ENCODE measurements at regions not wholly inside any gene's neighbourhood (a gene's known extent, or its start where the extent isn't known, plus 50 kb on each side); places are given as distances from the start of the nearest gene placed in this dataset.

GRCh38 chr1:38334930-38335592, 288.5 kb upstream of the POU3F1 start:
- no peak for DNase-seq
- peaks cover 0 to 26% (median 2%) of the 10 kb centered on the region in 3 donors for H3K27me3 ChIP-seq (ENCODE audit: insufficient read depth in 3 of 3, low read length in 2 of 3)
- H3K27ac ChIP-seq, result no peak overlapping the region
- H3K9me3 ChIP-seq, result no peaks in the 10 kb centered on the region
- H3K4me3 ChIP-seq, result no peak overlapping the region
- TF ChIP-seq CTCF (IDR thresholded peaks at IDR 0.05), result no peak
- no peaks in the 10 kb centered on the region for H3K4me1 ChIP-seq
- WGBS, 3 donors, result 70 to 81% (median 75%) methylated on average over 5 of the region's 5 CpGs
- ATAC-seq, result no peak
- intact Hi-C loops (cut with DNase I), result no loop called here
- no peaks in the 10 kb centered on the region for H3K36me3 ChIP-seq (ENCODE audit: insufficient read depth in 1 of 2, low read depth in 1 of 2)

GRCh38 chr1:38332649-38333310, 286.2 kb upstream of the POU3F1 start:
- Histone ChIP-seq H3K27me3 (ENCODE audit: insufficient read depth in 3 of 3, low read length in 2 of 3) (peaks cover 0 to 23% (median 2%) of the 10 kb centered on the region in 3 donors), H3K27ac (no peak overlapping the region), H3K4me3 (no peak overlapping the region), H3K9me3 (no peaks in the 10 kb centered on the region), H3K36me3 (ENCODE audit: insufficient read depth in 1 of 2, low read depth in 1 of 2) (no peaks in the 10 kb centered on the region), H3K4me1 (no peaks in the 10 kb centered on the region)
- intact Hi-C loops (cut with DNase I), result no loop called here
- DNase-seq (no peak), ATAC-seq (no peak)
- 73 to 82% (median 73%) methylated on average over 7 of the region's 7 CpGs for WGBS, 3 donors
- TF ChIP-seq CTCF (IDR thresholded peaks at IDR 0.05), result no peak

GRCh38 chr1:38331496-38332210, 285.1 kb upstream of the POU3F1 start:
- Histone ChIP-seq H3K36me3 (ENCODE audit: insufficient read depth in 1 of 2, low read depth in 1 of 2) (no peaks in the 10 kb centered on the region), H3K4me3 (no peak overlapping the region), H3K9me3 (no peaks in the 10 kb centered on the region), H3K27ac (no peak overlapping the region), H3K4me1 (no peaks in the 10 kb centered on the region), H3K27me3 (ENCODE audit: insufficient read depth in 3 of 3, low read length in 2 of 3) (peaks cover 0 to 23% (median 2%) of the 10 kb centered on the region in 3 donors)
- intact Hi-C loops (cut with DNase I), result no loop called here
- no peak for ATAC-seq
- WGBS, 3 donors, result 41 to 81% (median 64%) methylated on average over 2 of the region's 2 CpGs
- no peak for TF ChIP-seq CTCF (IDR thresholded peaks at IDR 0.05)
- no peak for DNase-seq

GRCh38 chr1:38330799-38331198, 284.2 kb upstream of the POU3F1 start:
- Histone ChIP-seq H3K27me3 (ENCODE audit: insufficient read depth in 3 of 3, low read length in 2 of 3) (peaks cover 0 to 23% (median 2%) of the 10 kb centered on the region in 3 donors), H3K4me3 (no peak overlapping the region), H3K4me1 (no peaks in the 10 kb centered on the region), H3K27ac (no peak overlapping the region), H3K9me3 (no peaks in the 10 kb centered on the region), H3K36me3 (ENCODE audit: insufficient read depth in 1 of 2, low read depth in 1 of 2) (no peaks in the 10 kb centered on the region)
- WGBS, 3 donors, result 54 to 66% (median 59%) methylated on average over 5 of the region's 5 CpGs
- intact Hi-C loops (cut with DNase I), result no loop called here
- TF ChIP-seq CTCF (IDR thresholded peaks at IDR 0.05), result no peak
- no peak for ATAC-seq
- DNase-seq, result no peak

All from psoas muscle (tissue), 7 donors.